HG03175 (cell line): ENCODE measurements at regions not wholly inside any gene's neighbourhood (a gene's known extent, or its start where the extent isn't known, plus 50 kb on each side); places are given as distances from the start of the nearest gene placed in this dataset.

Source experiments
- ATAC-seq: cut with Tn5 transposase; IDR thresholded peaks from one replicate; pipeline ENCODE4 v1.9.1; 2021; ENCODE audit warnings: mild to moderate bottlenecking, moderate library complexity; ENCODE audit not compliant: unreplicated experiment

DNA sequence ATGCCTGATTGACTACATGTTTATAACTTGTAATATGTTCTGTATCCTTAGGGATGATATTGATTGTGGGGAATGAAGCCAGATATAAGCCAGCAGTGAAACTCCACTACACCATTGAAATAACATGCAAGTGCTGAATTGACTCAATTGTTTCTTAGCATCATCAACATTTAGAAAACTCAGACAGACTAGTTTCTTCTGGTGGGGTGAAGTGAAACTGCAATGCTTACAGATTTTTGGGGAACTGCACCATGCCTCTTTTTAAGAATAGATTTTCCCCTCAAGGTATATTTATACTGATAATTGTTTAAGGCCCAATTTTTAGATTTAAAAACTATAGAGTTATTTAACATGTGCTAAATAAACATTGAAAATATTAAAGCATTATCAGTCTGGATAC, 1044.6 kb upstream of the EYS start:
- ATAC-seq, result no peak

DNA sequence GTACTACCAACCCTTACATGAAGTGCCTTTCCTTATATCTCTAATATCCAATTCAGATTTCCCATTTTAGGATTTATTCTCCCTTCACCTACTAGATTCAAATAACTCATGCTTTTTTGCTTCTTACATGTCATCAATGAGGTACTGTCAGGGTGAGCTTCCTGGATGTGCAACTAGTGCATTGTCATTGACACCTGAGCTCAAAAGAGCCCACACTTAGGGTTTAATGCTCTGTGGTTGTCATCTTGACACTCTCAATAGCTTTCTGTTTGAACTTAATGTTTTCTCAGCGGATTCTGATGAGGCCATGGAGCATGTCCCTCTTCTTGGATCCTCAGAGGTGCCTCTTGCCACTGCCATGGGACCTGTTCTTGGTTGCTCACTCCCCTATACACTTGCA, 1033.3 kb upstream of the EYS start:
- no peak for ATAC-seq

DNA sequence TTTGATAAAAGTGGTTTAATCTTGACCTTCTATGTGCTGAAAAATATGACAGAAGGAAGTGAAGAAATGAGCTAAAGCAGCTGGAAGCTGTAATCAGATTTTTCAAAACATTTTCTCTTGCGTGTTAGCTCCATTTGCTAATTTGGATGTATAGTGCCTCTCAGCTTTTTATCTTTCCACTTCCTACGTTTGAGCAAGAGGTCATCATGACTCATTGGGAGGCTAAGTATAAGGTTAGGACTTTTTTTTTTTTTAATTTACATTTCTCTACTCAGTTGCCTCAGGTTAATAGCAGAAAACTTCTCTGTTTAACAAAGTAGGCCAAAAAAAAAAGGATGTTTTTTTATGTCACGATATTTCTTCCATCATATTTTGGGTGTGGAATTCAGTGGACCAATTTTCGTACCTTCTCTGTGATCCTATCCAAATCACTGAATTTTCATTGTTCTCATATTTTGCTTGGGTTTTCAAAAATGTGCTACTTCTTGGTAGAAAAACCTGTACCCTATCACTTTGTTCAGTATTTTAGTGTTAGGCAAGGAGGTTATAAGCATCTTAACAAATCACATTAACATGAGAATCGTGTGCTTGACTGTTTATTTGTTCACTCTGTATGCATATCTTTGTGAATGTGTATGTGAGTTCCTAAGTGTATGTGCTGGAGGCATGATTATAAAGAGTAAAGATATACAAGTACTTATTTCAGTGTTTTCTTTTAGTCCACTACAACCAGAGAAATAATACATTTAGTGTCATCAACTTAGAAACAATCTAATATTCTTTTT, 1028.3 kb upstream of the EYS start:
- ATAC-seq, result no peak

- no peak for ATAC-seq
These were observed 1024.3 kb upstream of the EYS start for GRCh38 chr6:66731310-66731709.

GRCh38 chr6:66725670-66726069, 1018.6 kb upstream of the EYS start:
- ATAC-seq, result no peak

GRCh38 chr6:66717801-66718200, 1010.8 kb upstream of the EYS start:
- ATAC-seq, result no peak

DNA sequence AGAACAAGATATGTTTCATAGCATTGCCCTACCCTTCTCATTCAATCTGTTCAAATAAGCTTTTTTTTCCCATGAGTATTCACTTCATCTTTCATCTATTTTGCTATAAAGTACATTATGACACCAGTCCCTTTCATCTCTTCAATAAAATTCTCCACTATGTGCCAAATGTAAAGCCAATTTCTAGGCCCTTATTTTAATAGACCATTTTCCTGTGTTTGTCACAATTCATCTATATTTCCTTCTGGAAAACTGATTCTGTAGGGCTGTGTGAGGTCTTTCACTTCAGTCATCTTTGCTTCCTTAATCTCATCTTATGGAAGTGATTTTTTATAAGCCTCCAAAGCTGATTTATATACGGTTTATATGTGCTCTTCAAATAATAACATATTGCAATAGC, 992.4 kb upstream of the EYS start:
- no peak for ATAC-seq

- ATAC-seq, result no peak
These were observed 982.6 kb upstream of the EYS start for GRCh38 chr6:66689608-66690007.

GRCh38 chr6:66687611-66688140, 980.6 kb upstream of the EYS start:
- no peak for ATAC-seq

DNA sequence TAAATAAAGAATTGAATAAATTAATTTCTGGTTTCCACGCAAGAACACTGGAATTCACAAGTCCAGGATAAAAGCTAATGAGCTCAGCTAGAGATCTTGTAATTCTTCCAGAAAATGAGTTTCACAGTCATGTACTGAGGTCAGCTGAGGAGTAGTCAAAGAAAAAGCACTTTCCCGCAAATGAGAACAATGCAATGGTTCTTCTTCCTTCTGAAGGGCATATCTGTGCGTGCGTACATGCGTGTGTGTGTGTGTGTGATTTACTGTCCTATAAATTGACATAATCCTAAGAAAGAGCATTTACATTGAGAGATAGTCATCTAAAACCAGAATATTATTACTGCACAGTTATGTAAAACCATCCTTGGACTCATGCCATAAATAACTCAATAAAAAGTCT, 968.9 kb upstream of the EYS start:
- no peak for ATAC-seq

DNA sequence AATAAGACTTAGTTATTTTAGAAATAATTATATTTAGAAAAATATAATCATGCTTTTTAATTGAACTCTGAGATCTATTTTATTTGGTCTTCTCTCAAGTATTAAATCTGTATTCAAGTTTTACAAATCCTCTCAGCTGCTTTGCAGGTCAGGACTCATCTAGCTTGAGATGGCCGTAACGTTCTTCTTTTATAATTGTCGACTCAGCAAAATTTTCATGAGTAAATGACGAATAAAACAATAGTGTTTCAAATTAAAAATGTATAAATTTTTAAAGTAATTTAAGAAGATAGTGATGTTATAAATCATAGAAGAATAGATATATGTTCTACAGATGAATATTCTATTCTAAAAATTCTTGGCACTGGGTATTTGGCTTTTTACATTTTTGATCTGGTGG, 957.1 kb upstream of the EYS start:
- no peak for ATAC-seq

- no peak for ATAC-seq
These were observed 955.9 kb upstream of the EYS start for GRCh38 chr6:66662721-66663507.

GRCh38 chr6:66662196-66662595, 955.2 kb upstream of the EYS start:
- ATAC-seq, result no peak

- no peak for ATAC-seq
These were observed 948.4 kb upstream of the EYS start for GRCh38 chr6:66655420-66655819.

GRCh38 chr6:66638518-66638917, 931.5 kb upstream of the EYS start:
- ATAC-seq, result no peak

DNA sequence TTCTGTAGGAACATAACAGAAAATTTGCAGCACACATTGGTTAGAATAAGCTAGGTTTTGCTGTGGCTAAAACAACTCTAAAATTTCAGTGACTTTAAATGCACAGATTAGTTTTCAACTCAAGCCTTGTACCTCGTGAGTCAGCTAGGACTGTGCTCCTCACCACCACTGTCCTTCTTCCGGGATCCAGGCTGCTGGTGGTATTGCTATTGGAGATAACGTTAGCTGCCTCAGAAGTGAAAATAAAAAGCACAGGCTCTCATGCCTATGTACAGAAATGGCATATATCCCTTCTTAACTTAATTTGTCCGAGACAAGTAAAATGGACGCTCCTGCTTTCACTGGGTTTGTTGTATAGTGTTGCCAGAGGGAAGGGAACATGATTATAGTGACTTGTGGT, 931.1 kb upstream of the EYS start:
- ATAC-seq, result no peak

DNA sequence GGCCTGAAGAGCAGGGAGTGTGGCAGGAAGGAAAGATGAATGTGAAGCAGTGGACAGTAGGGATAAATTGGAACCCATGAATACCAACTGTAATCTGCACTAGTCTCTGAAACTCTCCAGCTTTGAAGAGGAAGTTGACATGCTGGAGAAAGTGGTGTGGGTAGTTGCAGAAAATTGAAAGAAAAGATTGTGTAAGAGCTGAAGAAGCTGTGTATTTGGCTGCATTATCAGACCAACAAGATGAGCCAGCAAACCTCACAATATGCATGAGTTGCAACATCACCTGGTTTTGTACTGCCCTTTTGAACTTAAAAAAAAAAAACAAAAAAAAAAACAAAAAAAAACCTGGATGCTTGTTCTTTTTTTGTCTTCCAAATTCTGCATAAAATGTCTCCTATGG, 921.9 kb upstream of the EYS start:
- ATAC-seq, result no peak

GRCh38 chr6:66623050-66623449, 916.0 kb upstream of the EYS start:
- no peak for ATAC-seq

DNA sequence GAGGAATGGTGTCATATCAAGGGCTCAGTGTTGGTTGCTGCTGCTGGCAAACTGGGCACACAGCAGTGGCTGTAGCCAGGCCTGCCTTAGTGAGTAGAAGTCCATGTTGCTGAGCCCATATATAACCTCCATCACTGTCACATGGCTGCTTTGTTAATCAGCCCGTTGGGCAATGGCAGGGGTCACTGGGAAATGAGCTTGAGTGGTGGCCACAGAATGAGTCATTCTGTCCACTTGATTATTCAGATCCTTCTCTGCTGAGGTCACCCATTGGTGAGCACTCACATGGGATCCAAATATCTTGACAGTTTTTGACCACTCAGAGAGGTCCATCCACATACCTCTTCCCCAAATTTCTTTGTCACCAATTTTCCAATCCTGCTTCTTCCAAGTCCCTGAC, 898.9 kb upstream of the EYS start:
- ATAC-seq, result no peak

DNA sequence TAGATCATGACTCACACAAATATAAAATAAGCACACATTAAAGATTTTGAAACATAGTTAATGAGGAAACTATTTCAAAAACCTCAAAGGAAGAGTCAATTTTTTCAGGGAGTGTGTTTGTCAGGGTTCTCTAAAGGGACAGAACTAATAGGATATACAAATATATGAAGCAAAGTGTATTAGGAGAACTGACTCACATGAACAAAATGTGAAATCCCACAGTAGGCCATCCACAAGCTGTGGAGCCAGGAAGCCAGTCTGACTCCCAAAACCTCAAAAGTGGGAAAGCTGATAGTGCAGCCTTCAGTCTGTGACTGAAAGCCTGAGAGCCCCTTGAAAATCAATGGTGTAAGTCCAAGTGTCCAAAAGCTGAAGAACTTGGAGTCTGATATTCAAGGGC, 898.0 kb upstream of the EYS start:
- ATAC-seq, result no peak

DNA sequence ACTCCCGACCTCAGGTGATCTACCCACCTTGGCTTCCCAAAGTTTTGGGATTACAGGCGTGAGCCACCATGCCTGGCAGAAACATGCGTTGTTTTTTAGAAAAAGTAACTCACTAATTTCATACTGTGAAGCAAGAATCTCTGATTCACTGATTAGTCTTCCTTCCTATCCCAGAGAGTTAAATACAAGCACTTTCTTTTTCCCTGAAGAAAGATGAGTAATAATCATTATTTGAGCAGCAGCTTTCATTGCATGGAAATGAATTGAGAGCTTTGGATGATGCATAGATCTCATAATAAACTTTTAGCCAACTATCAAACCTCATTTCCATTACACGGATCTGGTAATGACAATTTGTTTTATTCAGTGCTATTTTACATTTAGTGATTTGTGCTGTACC, 892.5 kb upstream of the EYS start:
- ATAC-seq, result no peak

GRCh38 chr6:66578362-66578761, 871.3 kb upstream of the EYS start:
- no peak for ATAC-seq
